ENCODE measurements at regions not wholly inside any gene's neighbourhood (a gene's known extent, or its start where the extent isn't known, plus 50 kb on each side); places are given as distances from the start of the nearest gene placed in this dataset.

- no peak for DNase-seq (ENCODE audit: low spot score)
Measured at GRCh38 chrX:22325096-22325495, 52.4 kb downstream of the CBLL2 start.

DNA sequence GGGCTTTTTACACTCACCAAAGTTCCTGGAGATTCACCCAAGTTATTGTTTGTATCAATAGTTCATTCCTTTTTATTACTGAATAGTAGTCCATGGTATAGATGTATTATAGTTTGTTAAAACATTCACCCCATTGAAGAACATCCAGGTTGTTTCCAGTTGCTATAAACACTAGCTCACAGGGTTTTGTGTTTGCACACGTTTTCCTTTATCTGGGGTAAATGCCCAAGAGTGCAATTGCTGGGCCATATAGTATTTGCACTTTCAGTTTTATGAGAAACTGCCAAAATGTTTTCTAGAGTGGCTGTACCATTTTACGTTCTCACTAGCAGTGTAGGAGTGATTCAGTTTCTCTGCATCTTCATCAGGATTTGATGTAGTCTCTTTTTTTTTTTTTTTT is 57.1 kb downstream of the CBLL2 start:
- DNase-seq (ENCODE audit: low spot score) = no peak

- peak; percentile 4 for DNase-seq (ENCODE audit: low spot score)
Measured at GRCh38 chrX:22338740-22339139, 66.0 kb downstream of the CBLL2 start.

DNA sequence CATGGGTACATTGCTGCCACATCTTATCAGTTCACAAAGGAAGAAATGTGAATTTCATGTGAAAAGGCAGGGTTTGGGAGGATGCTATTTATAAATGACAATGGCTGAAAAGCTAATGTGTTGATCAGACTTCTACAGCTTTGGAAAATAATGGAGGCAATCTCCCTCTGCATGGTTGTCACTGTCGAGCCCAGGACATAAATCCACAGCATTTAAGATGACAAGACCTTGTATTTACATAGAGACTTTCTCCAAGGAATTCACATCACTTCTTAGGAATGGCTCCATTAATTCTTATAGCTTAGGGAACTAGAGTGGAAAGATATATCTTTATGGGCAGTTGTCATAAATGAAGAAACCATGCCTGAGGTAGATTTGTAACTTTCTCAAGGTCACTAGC is 66.7 kb downstream of the CBLL2 start:
- DNase-seq (ENCODE audit: low spot score) = no peak

DNA sequence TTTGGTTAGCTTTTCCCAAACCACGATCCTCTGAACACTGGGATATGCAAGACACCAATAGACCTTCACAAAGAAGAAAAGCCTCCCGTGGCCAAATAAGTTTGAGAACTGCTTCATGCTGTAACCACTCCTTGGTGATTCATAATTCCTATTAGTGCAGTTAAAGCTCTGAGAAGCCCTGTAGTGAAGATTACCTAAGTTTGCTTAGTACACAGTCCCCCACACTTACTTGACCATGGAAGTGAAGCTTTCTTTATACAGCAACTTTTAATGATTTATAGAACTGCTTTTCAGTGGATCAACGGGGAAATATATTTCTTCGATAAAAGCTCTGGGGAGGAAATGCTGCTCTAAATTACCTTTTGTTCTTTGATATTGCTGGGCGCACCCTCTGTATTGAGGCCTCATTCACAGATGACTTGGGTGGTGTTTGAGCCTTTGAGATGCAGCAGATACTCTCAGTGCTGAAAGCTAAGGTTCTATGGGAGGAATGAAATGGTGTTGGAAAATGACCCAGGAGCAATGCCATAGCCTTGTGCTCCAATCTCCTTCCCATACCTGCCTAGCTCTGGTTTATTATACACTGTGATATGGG is 67.4 kb downstream of the CBLL2 start:
- no peak for DNase-seq (ENCODE audit: low spot score)

- no peak for DNase-seq (ENCODE audit: low spot score)
Measured at GRCh38 chrX:22343192-22343591, 70.5 kb downstream of the CBLL2 start.

DNA sequence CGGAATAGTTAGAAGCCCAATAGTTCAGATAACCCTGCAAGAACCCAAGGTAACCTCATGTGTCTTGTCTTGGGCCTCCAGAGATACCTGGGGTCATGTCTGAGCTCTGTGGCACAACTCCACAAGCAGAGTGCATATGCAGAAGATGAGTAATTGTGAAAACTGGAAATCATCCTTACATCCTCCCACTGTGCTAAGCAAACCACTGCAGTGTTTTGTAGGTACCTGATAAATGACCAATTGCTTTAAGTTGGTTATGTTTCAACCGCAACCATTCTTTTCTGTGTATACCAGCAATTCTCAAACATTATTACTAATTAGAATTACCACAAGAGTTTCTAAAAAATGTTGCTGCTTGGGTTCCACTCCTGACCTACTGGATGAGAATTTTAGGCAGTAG is 73.2 kb downstream of the CBLL2 start:
- DNase-seq (ENCODE audit: low spot score) = no peak

DNA sequence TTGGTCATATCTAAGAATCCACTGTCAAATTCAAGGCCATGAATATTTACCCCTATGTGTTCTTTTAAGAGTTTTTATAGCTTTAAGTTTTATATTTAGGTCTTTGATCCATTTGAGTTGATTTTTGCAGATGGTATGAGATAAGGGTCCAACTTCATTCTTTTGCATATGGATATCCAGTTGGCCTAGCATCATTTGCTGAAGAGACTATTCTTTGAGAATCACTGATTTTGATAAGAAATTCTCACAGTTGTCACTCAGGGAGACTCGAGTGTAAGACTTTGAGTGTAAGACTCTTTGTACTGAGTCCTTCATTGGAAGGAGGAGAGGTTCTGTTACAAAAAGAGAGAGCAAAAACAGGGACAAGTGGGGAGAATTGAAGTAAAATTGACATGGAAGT is 74.8 kb downstream of the CBLL2 start:
- DNase-seq (ENCODE audit: low spot score) = no peak

GRCh38 chrX:22349116-22349515 is 76.4 kb downstream of the CBLL2 start:
- DNase-seq (ENCODE audit: low spot score) = no peak

GRCh38 chrX:22351076-22351475 is 78.4 kb downstream of the CBLL2 start:
- no peak for DNase-seq (ENCODE audit: low spot score)

- DNase-seq (ENCODE audit: low spot score) = peak; percentile 2
Measured at GRCh38 chrX:22351966-22352365, 79.3 kb downstream of the CBLL2 start.

DNA sequence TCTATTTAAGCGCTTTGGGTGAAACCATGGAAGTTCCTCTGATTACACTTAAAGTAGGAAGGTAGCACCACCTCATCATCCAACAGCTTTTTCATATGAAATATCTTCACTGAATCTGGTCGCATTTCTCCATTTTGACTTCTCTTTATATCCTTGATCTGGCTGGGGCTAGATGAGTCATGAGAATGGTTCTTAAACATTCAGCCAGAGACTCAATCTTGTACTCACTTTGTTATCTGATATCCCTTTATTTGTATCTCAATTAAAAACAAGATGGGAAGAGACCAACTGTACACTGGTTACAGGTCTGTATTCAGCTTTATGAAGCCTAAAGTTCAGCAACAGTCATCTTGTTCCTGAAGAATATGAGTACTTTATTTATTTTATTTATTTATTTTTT is 84.9 kb downstream of the CBLL2 start:
- DNase-seq (ENCODE audit: low spot score) = no peak

GRCh38 chrX:22360129-22360528 is 87.4 kb downstream of the CBLL2 start:
- no peak for DNase-seq (ENCODE audit: low spot score)

GRCh38 chrX:22365460-22365859 is 92.7 kb downstream of the CBLL2 start:
- DNase-seq (ENCODE audit: low spot score) = peak; percentile 39

DNA sequence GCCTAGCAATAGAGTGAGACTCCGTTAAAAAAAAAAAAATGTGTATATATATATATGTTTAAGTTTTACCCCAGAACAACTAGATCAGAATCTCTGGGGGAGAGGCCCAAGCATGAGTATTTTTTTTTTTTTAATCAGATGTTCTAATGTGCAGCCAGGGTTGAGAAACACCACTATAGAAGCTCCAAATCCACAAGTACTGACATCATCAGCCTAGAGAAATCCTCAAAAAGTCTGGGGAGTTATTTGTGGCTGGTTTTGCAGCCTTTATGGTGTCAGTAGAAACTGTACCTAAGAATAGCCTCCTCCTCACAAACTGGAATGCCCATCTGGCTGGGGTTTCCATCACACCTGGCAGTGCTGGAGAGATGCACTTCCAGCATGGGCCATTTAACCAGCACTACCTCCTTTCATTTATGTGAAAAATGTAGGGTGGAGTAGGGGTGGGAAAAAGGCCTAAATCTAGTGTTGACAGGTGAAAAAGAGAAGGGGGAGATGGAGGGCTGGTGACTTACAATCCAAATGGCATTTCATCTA is 93.5 kb downstream of the CBLL2 start:
- DNase-seq (ENCODE audit: low spot score) = peak; percentile 2

GRCh38 chrX:22366906-22367305 is 94.2 kb downstream of the CBLL2 start:
- no peak for DNase-seq (ENCODE audit: low spot score)

- no peak for DNase-seq (ENCODE audit: low spot score)
Measured at GRCh38 chrX:22373094-22373493, 100.4 kb downstream of the CBLL2 start.

DNA sequence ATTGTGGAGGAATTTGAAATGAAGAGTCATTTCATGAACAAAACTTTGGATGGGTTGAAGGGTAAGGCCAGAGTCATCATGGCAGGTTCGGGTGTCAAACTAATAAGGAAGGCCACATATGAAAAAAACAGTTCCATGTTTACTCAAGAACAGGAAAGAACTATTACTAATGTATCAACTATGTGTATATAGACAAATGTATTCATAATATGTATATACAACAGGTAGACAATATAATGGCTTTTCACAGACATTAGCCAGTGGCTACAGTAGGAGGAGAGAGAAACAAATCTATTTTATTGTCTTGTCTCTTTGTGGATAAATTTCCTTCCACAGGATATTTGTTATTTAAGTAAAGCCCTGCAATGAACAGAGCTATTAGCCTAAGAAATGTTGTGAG is 101.1 kb downstream of the CBLL2 start:
- DNase-seq (ENCODE audit: low spot score) = no peak

- DNase-seq (ENCODE audit: low spot score) = no peak
Measured at GRCh38 chrX:22376369-22376768, 103.7 kb downstream of the CBLL2 start.

DNA sequence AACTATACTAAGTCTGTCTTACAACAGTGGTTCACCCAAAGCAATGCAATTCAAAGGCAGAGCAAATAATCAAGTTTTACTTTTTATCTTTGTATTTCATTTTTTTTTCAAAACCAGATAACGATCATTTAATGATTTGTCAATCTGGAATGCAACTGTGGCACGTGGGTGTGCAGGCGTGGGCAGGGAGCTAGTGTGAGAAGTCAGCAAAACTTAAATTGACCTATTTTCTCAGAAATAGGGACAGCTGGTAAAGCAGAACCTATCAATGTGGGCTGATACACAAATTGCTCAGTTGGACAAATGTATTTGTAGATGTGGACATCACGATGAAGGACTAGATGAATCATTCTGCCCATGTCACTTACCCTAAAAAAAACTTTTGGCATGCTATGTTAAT is 105.6 kb downstream of the CBLL2 start:
- DNase-seq (ENCODE audit: low spot score) = peak; percentile 18

GRCh38 chrX:22383988-22384387 is 111.3 kb downstream of the CBLL2 start:
- no peak for DNase-seq (ENCODE audit: low spot score)

- DNase-seq (ENCODE audit: low spot score) = peak; percentile 34
Measured at GRCh38 chrX:22389556-22390179, 117.0 kb downstream of the CBLL2 start.

- peak; percentile 2 for DNase-seq (ENCODE audit: low spot score)
Measured at GRCh38 chrX:22392133-22392948, 119.6 kb downstream of the CBLL2 start.

All from GM03348 (cell line).